H9 (cell line): ENCODE measurements at regions not wholly inside any gene's neighbourhood (a gene's known extent, or its start where the extent isn't known, plus 50 kb on each side); places are given as distances from the start of the nearest gene placed in this dataset.

ENCODE experiments used
- DNase-seq: peaks from one replicate; pipeline ENCODE4 v3.0.0-alpha.2; 2017
- H2AFZ ChIP-seq: one replicate; pipeline ENCODE4 v1.6.1; 2013; ENCODE audit warnings: mild to moderate bottlenecking, low read length, control low read depth, moderate library complexity
- H2AK5ac ChIP-seq: 2 replicates; pipeline ENCODE4 v1.6.1; 2013; ENCODE audit warnings: low read length, control low read depth, mixed read lengths; ENCODE audit not compliant: insufficient read length
- H2BK120ac ChIP-seq: one replicate; pipeline ENCODE4 v1.6.1; 2013; ENCODE audit warnings: low read depth, mild to moderate bottlenecking, low read length, control low read depth, inconsistent platforms; ENCODE audit not compliant: poor library complexity, severe bottlenecking
- H2BK12ac ChIP-seq: 2 replicates; pipeline ENCODE4 v1.6.1; 2013; ENCODE audit warnings: low read length, control low read depth, mixed read lengths, low read depth; ENCODE audit not compliant: insufficient read length
- H2BK15ac ChIP-seq: 2 replicates; pipeline ENCODE4 v1.6.1; 2013; ENCODE audit warnings: low read depth, low read length, control low read depth
- H2BK20ac ChIP-seq: one replicate; pipeline ENCODE4 v1.6.1; 2013; ENCODE audit warnings: low read depth, mild to moderate bottlenecking, low read length, control low read depth, inconsistent platforms; ENCODE audit not compliant: poor library complexity, severe bottlenecking
- H2BK5ac ChIP-seq: 2 replicates; pipeline ENCODE4 v1.6.1; 2013; ENCODE audit warnings: low read length, control low read depth, mixed read lengths; ENCODE audit not compliant: insufficient read length
- H3K14ac ChIP-seq: 2 replicates; pipeline ENCODE4 v1.6.1; 2013; ENCODE audit warnings: low read length, control low read depth; ENCODE audit not compliant: insufficient read depth
- H3K18ac ChIP-seq: 2 replicates; pipeline ENCODE4 v1.6.1; 2013; ENCODE audit warnings: low read depth, mild to moderate bottlenecking, mixed read lengths, low read length, control low read depth; ENCODE audit not compliant: insufficient read length
- H3K23ac ChIP-seq: 2 replicates; pipeline ENCODE4 v1.6.1; 2013; ENCODE audit warnings: low read length, control low read depth, mixed read lengths, low read depth; ENCODE audit not compliant: insufficient read length
- H3K23me2 ChIP-seq: 2 replicates; pipeline ENCODE4 v1.6.1; 2013; ENCODE audit warnings: low read depth, mild to moderate bottlenecking, mixed read lengths, low read length, control low read depth; ENCODE audit not compliant: insufficient read length, poor library complexity, severe bottlenecking
- H3K27ac ChIP-seq: 2 replicates; pipeline ENCODE4 v1.5.1; 2013; ENCODE audit warnings: low read length, control low read depth, mixed read lengths, low read depth; ENCODE audit not compliant: insufficient read length
- H3K27me3 ChIP-seq: 2 replicates; pipeline ENCODE4 v1.6.1; 2013; ENCODE audit warnings: low read length, control low read depth, inconsistent platforms; ENCODE audit not compliant: insufficient read depth
- H3K4ac ChIP-seq: 2 replicates; pipeline ENCODE4 v1.6.1; 2013; ENCODE audit warnings: low read depth, mild to moderate bottlenecking, control low read depth, inconsistent platforms, low read length, moderate library complexity
- H3K4me1 ChIP-seq: 2 replicates; pipeline ENCODE4 v1.6.1; 2013; ENCODE audit warnings: low read length, control low read depth, inconsistent platforms; ENCODE audit not compliant: insufficient read depth
- H3K4me2 ChIP-seq: 2 replicates; pipeline ENCODE4 v1.6.1; 2013; ENCODE audit warnings: low read length, control low read depth, mixed read lengths; ENCODE audit not compliant: insufficient read length, insufficient read depth
- H3K56ac ChIP-seq: 2 replicates; pipeline ENCODE4 v1.6.1; 2013; ENCODE audit warnings: low read depth, mild to moderate bottlenecking, mixed read lengths, low read length, control low read depth; ENCODE audit not compliant: insufficient read length
- H3K79me1 ChIP-seq: 2 replicates; pipeline ENCODE4 v1.6.1; 2013; ENCODE audit warnings: low read depth, mild to moderate bottlenecking, moderate library complexity, low read length, control low read depth, inconsistent platforms; ENCODE audit not compliant: insufficient read depth, poor library complexity, severe bottlenecking
- H3K79me2 ChIP-seq: 2 replicates; pipeline ENCODE4 v1.6.1; 2013; ENCODE audit warnings: low read length, control low read depth, inconsistent platforms; ENCODE audit not compliant: insufficient read depth
- H3K9ac ChIP-seq: 2 replicates; pipeline ENCODE4 v1.6.1; 2013; ENCODE audit warnings: low read length, control low read depth, mixed read lengths; ENCODE audit not compliant: insufficient read length; ENCODE audit errors: extremely low read depth
- H3K9me3 ChIP-seq: one replicate; pipeline ENCODE4 v1.6.1; 2013; ENCODE audit warnings: low read depth, low read length, inconsistent platforms; ENCODE audit not compliant: control insufficient read depth
- H3T11ph ChIP-seq: one replicate; pipeline ENCODE4 v1.6.1; 2013; ENCODE audit warnings: mild to moderate bottlenecking, low read length, control low read depth, inconsistent platforms
- H4K20me1 ChIP-seq: one replicate; pipeline ENCODE4 v1.6.1; 2013; ENCODE audit not compliant: control insufficient read depth, insufficient read length, insufficient read depth
- H4K5ac ChIP-seq: 2 replicates; pipeline ENCODE4 v1.6.1; 2013; ENCODE audit warnings: low read depth, mild to moderate bottlenecking, mixed read lengths, low read length, control low read depth; ENCODE audit not compliant: insufficient read length
- H4K8ac ChIP-seq: replicated peaks from 2 replicates; pipeline ENCODE4 v1.6.1; 2013; ENCODE audit warnings: low read length, control low read depth, mixed read lengths, low read depth; ENCODE audit not compliant: insufficient read length
- H4K91ac ChIP-seq: 2 replicates; pipeline ENCODE4 v1.6.1; 2013; ENCODE audit warnings: low read depth, mild to moderate bottlenecking, moderate library complexity, mixed read lengths, low read length, control low read depth; ENCODE audit not compliant: insufficient read length
- H3K27ac Mint-ChIP-seq, 3 experiments: 2 replicates in 2 of 3; 3 replicates in 1 of 3; pipeline ENCODE4 v1.8.0; 2020 to 2021; ENCODE audit warnings: mixed read lengths in 3 of 3, mild to moderate bottlenecking in 1 of 3, moderate library complexity in 1 of 3
- H3K27me3 Mint-ChIP-seq: 2 replicates; pipeline ENCODE4 v1.8.0; 2021; ENCODE audit warnings: low read depth, mild to moderate bottlenecking, moderate library complexity, mixed read lengths
- H3K36me3 Mint-ChIP-seq, 3 experiments: 2 replicates in 2 of 3; 3 replicates in 1 of 3; pipeline ENCODE4 v1.8.0; 2020 to 2021; ENCODE audit warnings: low read depth in 3 of 3, mixed read lengths in 3 of 3; ENCODE audit not compliant: insufficient read depth in 1 of 3
- H3K4me1 Mint-ChIP-seq, 2 experiments: 2 replicates each; pipeline ENCODE4 v1.8.0; 2020; ENCODE audit warnings: mixed read lengths in 2 of 2
- H3K4me3 Mint-ChIP-seq, 2 experiments: 2 replicates in 1 of 2; 3 replicates in 1 of 2; pipeline ENCODE4 v1.8.0; 2020 to 2021; ENCODE audit warnings: mild to moderate bottlenecking in 2 of 2, mixed read lengths in 2 of 2, moderate library complexity in 1 of 2
- H3K9me3 Mint-ChIP-seq, 2 experiments: 2 replicates in 1 of 2; 3 replicates in 1 of 2; pipeline ENCODE4 v1.8.0; 2020; ENCODE audit warnings: mild to moderate bottlenecking in 2 of 2, mixed read lengths in 2 of 2, moderate library complexity in 1 of 2
- CTCF ChIP-seq: fragments of 200-600 bp; sonication (generic); conservative IDR thresholded peaks from 3 replicates; pipeline ENCODE4 v1.8.0; 2021; ENCODE audit warnings: antibody characterized with exemption, mild to moderate bottlenecking
- WGBS: extraction: QIAGEN DNeasy Blood & Tissue Kit; methylation state at CpG from one replicate; pipeline ENCODE4 v1.1.7; 2013; ENCODE audit warnings: missing lambda C conversion rate, low lambda C conversion rate, mixed read lengths; ENCODE audit not compliant: insufficient read length; ENCODE audit errors: extremely low coverage; 5-methylcytosine and 5-hydroxymethylcytosine counted together

GRCh38 chr20:11015440-11015839, 341.6 kb upstream of the JAG1 start:
- Histone ChIP-seq H2BK5ac (no peak overlapping the region), H2AFZ (no peak overlapping the region), H4K5ac (no peak overlapping the region), H2BK20ac (no peak overlapping the region), H3K14ac (no peak overlapping the region), H3K18ac (no peak overlapping the region), H3K27me3 (no peaks in the 10 kb centered on the region), H3K79me1 (no peaks in the 10 kb centered on the region), H4K20me1 (no peaks in the 10 kb centered on the region), H3K4ac (no peak overlapping the region), H2BK15ac (no peak overlapping the region), H2BK120ac (no peak overlapping the region), H2AK5ac (no peak overlapping the region), H3K27ac (no peak overlapping the region), H3K79me2 (no peaks in the 10 kb centered on the region), H3K56ac (no peak overlapping the region), H3K23me2 (no peaks in the 10 kb centered on the region), H3K4me1 (peaks cover 5% of the 10 kb centered on the region; the same call in 1 of the 2 replicates), H2BK12ac (no peak overlapping the region), H3K23ac (no peak overlapping the region), H3K9ac (no peak overlapping the region), H3K9me3 (no peaks in the 10 kb centered on the region), H4K91ac (no peak overlapping the region), H4K8ac (no peak overlapping the region), H3T11ph (no peak overlapping the region), H3K4me2 (no peak overlapping the region)
- no peaks in the 10 kb centered on the region for H3K27me3 Mint-ChIP-seq
- H3K27ac Mint-ChIP-seq, result no peak overlapping the region
- H3K4me3 Mint-ChIP-seq, result no peak overlapping the region
- peaks cover 5% of the 10 kb centered on the region in 2 experiments for H3K4me1 Mint-ChIP-seq
- H3K9me3 Mint-ChIP-seq, result no peaks in the 10 kb centered on the region; a peak in 1 of 5 replicates
- DNase-seq, result no peak
- no CpG with 5 or more reads among the region's 4 CpGs for WGBS
- no peaks in the 10 kb centered on the region for H3K36me3 Mint-ChIP-seq
- TF ChIP-seq CTCF, result no peak
